K562 (cell line): ENCODE measurements at regions not wholly inside any gene's neighbourhood (a gene's known extent, or its start where the extent isn't known, plus 50 kb on each side); places are given as distances from the start of the nearest gene placed in this dataset.

Source experiments
- ATAC-seq: fragments of 200-7000 bp; cut with Tn5 transposase; 3 replicates; pipeline ENCODE4 v1.9.1; 2020; ENCODE audit warnings: moderate library complexity
- BruUV-seq: library from RNA; stranded (reverse); fragments of 400-500 nt; replicated peaks from 2 replicates; lab custom pipeline; 2021; lab: Mats Ljungman, UMichigan
- CTCF ChIA-PET: fragments of 300-600 bp; formaldehyde crosslinking; extraction: SDS; loops from one replicate; lab custom pipeline; 2021; ENCODE audit warnings: low intra/inter-chr PET ratio; lab: Yijun Ruan, JAX
- POLR2A ChIA-PET: fragments of 300-600, 350-650 bp; sonication (Branson Sonifier 250); formaldehyde crosslinking; extraction: SDS; loops from one replicate; lab custom pipeline; 2021; ENCODE audit warnings: antibody characterized with exemption, inconsistent platforms; lab: Yijun Ruan, JAX
- DNase-seq, 4 experiments: peaks; one replicate each; pipeline versions ENCODE4 v3.0.0 to v3.0.0-alpha.2; 2011 to 2018; ENCODE audit warnings: low spot score in 3 of 4, mixed read lengths in 3 of 4; ENCODE audit errors: extremely low read depth in 1 of 4
- FAIRE-seq: peaks from 2 replicates; lab custom pipeline; 2011; peaks lifted over from hg19 to GRCh38; lab: Jason Lieb, UNC
- H2AFZ ChIP-seq: 2 replicates; pipeline ENCODE4 v1.6.0; 2011; ENCODE audit warnings: low read depth, low read length, control low read depth, inconsistent platforms
- H3K27ac ChIP-seq: fragments of 200-600 bp; 3 replicates; pipeline ENCODE4 v1.8.0; 2011; ENCODE audit warnings: low read depth, mild to moderate bottlenecking, control low read depth, inconsistent platforms, low read length, moderate library complexity, mixed read lengths; ENCODE audit errors: extremely low read depth
- H3K27me3 ChIP-seq, 2 experiments: fragments of 300-600 bp in 1 of 2; 2 replicates in 1 of 2; 3 replicates in 1 of 2; pipeline versions ENCODE4 v1.6.0 to v1.8.0; 2011; ENCODE audit warnings: inconsistent platforms in 2 of 2, low read length in 2 of 2, mild to moderate bottlenecking in 1 of 2, mixed read lengths in 1 of 2, moderate library complexity in 1 of 2; ENCODE audit not compliant: control insufficient read depth in 2 of 2, insufficient read depth in 2 of 2
- H3K36me3 ChIP-seq: fragments of 300-600 bp; 3 replicates; pipeline ENCODE4 v1.8.0; 2011; ENCODE audit warnings: mild to moderate bottlenecking, low read length, inconsistent platforms; ENCODE audit not compliant: control insufficient read depth, insufficient read depth
- H3K4me1 ChIP-seq, 2 experiments: fragments of 200-600 bp in 1 of 2; replicated peaks in 1 of 2; 2 replicates in 1 of 2; 3 replicates in 1 of 2; pipeline versions ENCODE4 v1.5.1 to v1.8.0; 2011; ENCODE audit warnings: inconsistent platforms in 2 of 2, low read length in 2 of 2, mild to moderate bottlenecking in 1 of 2, mixed read lengths in 1 of 2, moderate library complexity in 1 of 2; ENCODE audit not compliant: control insufficient read depth in 2 of 2, insufficient read depth in 2 of 2
- H3K4me2 ChIP-seq: 2 replicates; pipeline ENCODE4 v1.6.1; 2011; ENCODE audit warnings: low read length, control low read depth, inconsistent platforms, mixed read lengths; ENCODE audit not compliant: insufficient read depth
- H3K4me3 ChIP-seq: fragments of 200-600 bp; sonication (generic), shearing (Covaris generic); 2 replicates; pipeline ENCODE4 v1.5.1; 2016; ENCODE audit warnings: control low read depth, inconsistent platforms
- H3K79me2 ChIP-seq: fragments of 200-600 bp; 3 replicates; pipeline ENCODE4 v1.8.0; 2011; ENCODE audit warnings: low read length, inconsistent platforms; ENCODE audit not compliant: control insufficient read depth, insufficient read depth
- H3K9ac ChIP-seq, 2 experiments: 2 replicates each; pipeline versions ENCODE4 v1.6.0 to v1.6.1; 2011; ENCODE audit warnings: low read depth in 2 of 2, low read length in 2 of 2, control low read depth in 1 of 2, inconsistent platforms in 1 of 2, mild to moderate bottlenecking in 1 of 2, mixed read lengths in 1 of 2; ENCODE audit not compliant: insufficient read depth in 1 of 2
- H3K9me1 ChIP-seq: one replicate; pipeline ENCODE4 v1.6.0; 2011; ENCODE audit warnings: inconsistent platforms, mild to moderate bottlenecking, low read length, moderate library complexity; ENCODE audit not compliant: control insufficient read depth, insufficient read depth
- H3K9me3 ChIP-seq: replicated peaks from 2 replicates; pipeline ENCODE4 v1.5.1; 2011; ENCODE audit warnings: low read depth, low read length, inconsistent platforms; ENCODE audit not compliant: control insufficient read depth, insufficient read depth
- H4K20me1 ChIP-seq: replicated peaks from 2 replicates; pipeline ENCODE4 v1.6.1; 2011; ENCODE audit warnings: low read length, inconsistent platforms, mixed read lengths; ENCODE audit not compliant: control insufficient read depth, insufficient read depth
- CCNT2 ChIP-seq: IDR thresholded peaks from 2 replicates; pipeline ENCODE4 v1.6.1; 2011; ENCODE audit warnings: borderline replicate concordance, low read depth, mild to moderate bottlenecking, moderate library complexity, mixed read lengths, low read length; ENCODE audit not compliant: insufficient read length; ENCODE audit errors: extremely low read depth
- CEBPG ChIP-seq, 3 experiments: fragments of 200-800 bp in 1 of 3; sonication (Bioruptor generic) in 1 of 3; sonication (generic) in 1 of 3; formaldehyde crosslinking in 1 of 3; IDR thresholded peaks in 2 of 3; conservative IDR thresholded peaks in 1 of 3; 2 replicates each; pipeline versions ENCODE4 v1.6.1 to v1.8.0; 2016 to 2022; ENCODE audit warnings: missing compliant biosample characterization in 2 of 3, missing genetic modification characterization in 2 of 3, mild to moderate bottlenecking in 1 of 3, missing genetic modification reagents in 1 of 3
- E2F3 ChIP-seq: fragments of 250-450 bp; sonication (Bioruptor Pico); IDR thresholded peaks from 2 replicates; pipeline ENCODE4 v1.4.0; 2020; ENCODE audit warnings: mild to moderate bottlenecking
- ETV6 ChIP-seq, 3 experiments: fragments of 150-350 bp in 1 of 3; sonication (generic) in 1 of 3; formaldehyde crosslinking in 1 of 3; IDR thresholded peaks; 2 replicates each; pipeline versions ENCODE4 v1.6.1 to v1.8.0; 2014 to 2022; ENCODE audit warnings: borderline replicate concordance in 2 of 3, low read depth in 2 of 3, antibody characterized with exemption in 1 of 3, low read length in 1 of 3, mild to moderate bottlenecking in 1 of 3, missing genetic modification reagents in 1 of 3
- NBN ChIP-seq: fragments of 450-650 bp; IDR thresholded peaks from 2 replicates; pipeline ENCODE4 v1.6.1; 2016; ENCODE audit warnings: low read depth, mild to moderate bottlenecking
- THAP7 ChIP-seq: fragments of 250-450 bp; sonication (Bioruptor Pico); IDR thresholded peaks from 2 replicates; pipeline ENCODE4 v1.5.0; 2021
- ZC3H8 ChIP-seq: fragments of 450-650 bp; IDR thresholded peaks from 2 replicates; pipeline ENCODE4 v1.6.1; 2017
- ZKSCAN3 ChIP-seq: fragments of 250-450 bp; sonication (Bioruptor Pico); IDR thresholded peaks from 2 replicates; pipeline ENCODE4 v1.4.0; 2020
- ZNF324 ChIP-seq: fragments of 250-450 bp; sonication (Bioruptor Pico); IDR thresholded peaks from 2 replicates; pipeline ENCODE4 v1.4.0; 2020; ENCODE audit warnings: mild to moderate bottlenecking
- ZNF655 ChIP-seq: fragments of 250-450 bp; sonication (Bioruptor Pico); IDR thresholded peaks from 2 replicates; pipeline ENCODE4 v1.5.0; 2021
- ZSCAN32 ChIP-seq: fragments of 450-650 bp; formaldehyde crosslinking; IDR thresholded peaks from 2 replicates; pipeline ENCODE4 v1.4.0; 2020; ENCODE audit warnings: mild to moderate bottlenecking, moderate library complexity
- WGBS: fragments of 100-300 bp; shearing (Covaris generic); methylation state at CpG from one replicate; pipeline ENCODE4 v1.1.6; 2016; ENCODE audit warnings: low coverage, mixed read lengths; ENCODE audit not compliant: insufficient coverage; ENCODE audit errors: missing lambda C conversion rate; 5-methylcytosine and 5-hydroxymethylcytosine counted together
- in situ Hi-C: fragments of 300-500 bp; cut with MboI; formaldehyde crosslinking; loops from 4 replicates; pipeline ENCODE4 v1.15.0; 2018; ENCODE audit warnings: inconsistent platforms, mixed read lengths
- intact Hi-C: fragments of 100-400 bp; cut with micrococcal nuclease; formaldehyde crosslinking; loops from 2 replicates; pipeline ENCODE4 v1.14.2; 2022

- no peak for TF ChIP-seq NBN
- TF ChIP-seq E2F3 (CRISPR knock-in tag) = no peak
- TF ChIP-seq ZKSCAN3 (CRISPR knock-in tag) = no peak
- no peak for TF ChIP-seq ZC3H8
- TF ChIP-seq CCNT2 = no peak
- no peak for TF ChIP-seq ZNF655
- no peak for TF ChIP-seq ETV6 (IDR thresholded peaks at IDR 0.05; ENCODE audit: borderline replicate concordance in 1 of 2, low read depth in 2 of 2, low read length in 1 of 2)
- no peak for TF ChIP-seq ETV6 (CRISPR knock-in tag; IDR thresholded peaks at IDR 0.05; ENCODE audit: borderline replicate concordance)
- TF ChIP-seq ZNF324 (CRISPR knock-in tag) = no peak
- no peak for TF ChIP-seq CEBPG (CRISPR knock-in tag; IDR thresholded peaks at IDR 0.05)
- TF ChIP-seq CEBPG (tag; conservative IDR thresholded peaks at IDR 0.05 in 1 of 2, IDR thresholded peaks at IDR 0.05 in 1 of 2) = no peak
- TF ChIP-seq ZSCAN32 = no peak
- TF ChIP-seq THAP7 = no peak
- H3K27ac ChIP-seq = no peak overlapping the region
- POLR2A ChIA-PET = no interaction called here
- H3K9me1 ChIP-seq = no peaks in the 10 kb centered on the region
- no peak overlapping the region for H3K4me3 ChIP-seq
- H2AFZ ChIP-seq = no peak overlapping the region
- no peaks in the 10 kb centered on the region for H3K4me1 ChIP-seq
- intact Hi-C loops (no loop called here), in situ Hi-C loops (no loop called here)
- BruUV-seq = no TSS peak
- no peaks in the 10 kb centered on the region for H3K36me3 ChIP-seq
- WGBS = 0% methylated on average over 3 of the region's 3 CpGs
- CTCF ChIA-PET = no interaction called here
- FAIRE-seq (no peak), ATAC-seq (no peak), DNase-seq (no peak)
- no peaks in the 10 kb centered on the region for H3K79me2 ChIP-seq
- H3K9ac ChIP-seq = no peak overlapping the region
- H3K9me3 ChIP-seq = no peaks in the 10 kb centered on the region
- H3K27me3 ChIP-seq = no peaks in the 10 kb centered on the region
- H4K20me1 ChIP-seq = no peaks in the 10 kb centered on the region
- no peak overlapping the region for H3K4me2 ChIP-seq
Measured at GRCh38 chr4:187016101-187016500, 292.4 kb upstream of the FAT1 start.
